Prostate gland (tissue), 2 donors: ENCODE measurements at regions not wholly inside any gene's neighbourhood (a gene's known extent, or its start where the extent isn't known, plus 50 kb on each side); places are given as distances from the start of the nearest gene placed in this dataset.
"Not testable (repeated sequence)": the region's sequence is repeated elsewhere in the genome, so short reads cannot be mapped to it uniquely, and the experiment has no call there.

Experiments
- POLR2A ChIP-seq: fragments of 450-650 bp; IDR thresholded peaks from one replicate; pipeline ENCODE4 v1.6.1; 2016; ENCODE audit warnings: antibody characterized with exemption, mild to moderate bottlenecking
- TF ChIP-seq, protein P1 (sequence below), 4 experiments: fragments of 200-600 bp in 2 of 4; fragments of 450-650 bp in 2 of 4; sonication (generic) in 2 of 4; IDR thresholded peaks; 1 replicate in 3 of 4; 2 replicates in 1 of 4; pipeline ENCODE4 v1.5.1; 2016 to 2019; ENCODE audit warnings: antibody characterized with exemption in 4 of 4, mild to moderate bottlenecking in 2 of 4, moderate library complexity in 2 of 4

DNA sequence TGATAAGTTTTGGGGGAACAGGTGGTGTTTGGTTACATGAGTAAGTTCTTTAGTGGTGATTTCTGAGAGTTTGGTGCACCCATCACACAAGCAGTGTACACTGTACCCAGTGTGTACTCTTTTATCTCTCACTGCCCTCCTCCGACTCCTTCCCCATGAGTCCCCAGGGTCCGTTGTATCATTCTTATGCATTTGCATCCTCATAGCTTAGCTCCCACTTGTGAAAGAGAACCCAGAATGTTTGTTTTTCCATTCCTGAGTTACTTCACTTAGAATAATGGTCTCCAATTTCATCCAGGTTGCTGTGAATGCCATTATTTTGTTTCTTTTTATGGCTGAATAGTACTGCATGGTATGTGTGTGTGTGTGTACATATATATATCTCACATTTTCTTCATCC is 295.8 kb upstream of the GRAMD2B start:
- TF ChIP-seq, protein P1, sequence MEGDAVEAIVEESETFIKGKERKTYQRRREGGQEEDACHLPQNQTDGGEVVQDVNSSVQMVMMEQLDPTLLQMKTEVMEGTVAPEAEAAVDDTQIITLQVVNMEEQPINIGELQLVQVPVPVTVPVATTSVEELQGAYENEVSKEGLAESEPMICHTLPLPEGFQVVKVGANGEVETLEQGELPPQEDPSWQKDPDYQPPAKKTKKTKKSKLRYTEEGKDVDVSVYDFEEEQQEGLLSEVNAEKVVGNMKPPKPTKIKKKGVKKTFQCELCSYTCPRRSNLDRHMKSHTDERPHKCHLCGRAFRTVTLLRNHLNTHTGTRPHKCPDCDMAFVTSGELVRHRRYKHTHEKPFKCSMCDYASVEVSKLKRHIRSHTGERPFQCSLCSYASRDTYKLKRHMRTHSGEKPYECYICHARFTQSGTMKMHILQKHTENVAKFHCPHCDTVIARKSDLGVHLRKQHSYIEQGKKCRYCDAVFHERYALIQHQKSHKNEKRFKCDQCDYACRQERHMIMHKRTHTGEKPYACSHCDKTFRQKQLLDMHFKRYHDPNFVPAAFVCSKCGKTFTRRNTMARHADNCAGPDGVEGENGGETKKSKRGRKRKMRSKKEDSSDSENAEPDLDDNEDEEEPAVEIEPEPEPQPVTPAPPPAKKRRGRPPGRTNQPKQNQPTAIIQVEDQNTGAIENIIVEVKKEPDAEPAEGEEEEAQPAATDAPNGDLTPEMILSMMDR (IDR thresholded peaks at IDR 0.05) = not testable (repeated sequence)
- not testable (repeated sequence) for TF ChIP-seq POLR2A
